HepG2 (cell line): ENCODE measurements at regions not wholly inside any gene's neighbourhood (a gene's known extent, or its start where the extent isn't known, plus 50 kb on each side); places are given as distances from the start of the nearest gene placed in this dataset.

Source experiments
- ATAC-seq: fragments of 200-7000 bp; cut with Tn5 transposase; 3 replicates; pipeline ENCODE4 v1.9.1; 2020; ENCODE audit warnings: mild to moderate bottlenecking, moderate library complexity
- BruUV-seq: library from RNA; stranded (reverse); fragments of 400-500 nt; replicated peaks from 2 replicates; lab custom pipeline; 2021; lab: Mats Ljungman, UMichigan
- CTCF ChIA-PET: fragments of 300-600 bp; formaldehyde crosslinking; extraction: SDS; loops from one replicate; lab custom pipeline; 2021; ENCODE audit warnings: low total read pairs, inconsistent platforms, low intra/inter-chr PET ratio; lab: Yijun Ruan, JAX
- POLR2A ChIA-PET: fragments of 350-600 bp; sonication (Branson Sonifier 250); formaldehyde crosslinking; loops from one replicate; lab custom pipeline; 2020; ENCODE audit warnings: antibody characterized with exemption, inconsistent platforms; lab: Yijun Ruan, JAX
- DNase-seq: peaks from one replicate; pipeline ENCODE4 v3.0.0-alpha.2; 2015; ENCODE audit warnings: low spot score
- FAIRE-seq: peaks from 3 replicates; lab custom pipeline; 2011; peaks lifted over from hg19 to GRCh38; lab: Jason Lieb, UNC
- H2AFZ ChIP-seq: one replicate; pipeline ENCODE4 v1.6.1; 2011; ENCODE audit warnings: low read length, inconsistent platforms
- H3K27ac ChIP-seq: fragments of 300-600 bp; 3 replicates; pipeline ENCODE4 v1.8.0; 2011; ENCODE audit warnings: mixed run types, mild to moderate bottlenecking, mixed read lengths, low read length, inconsistent platforms; ENCODE audit not compliant: insufficient read depth; ENCODE audit errors: extremely low read length
- H3K27me3 ChIP-seq, 2 experiments: fragments of 200-600 bp in 1 of 2; 2 replicates in 1 of 2; 3 replicates in 1 of 2; pipeline versions ENCODE4 v1.6.0 to v1.8.0; 2011; ENCODE audit warnings: low read length in 2 of 2, mild to moderate bottlenecking in 2 of 2, moderate library complexity in 2 of 2, inconsistent platforms in 1 of 2; ENCODE audit not compliant: insufficient read depth in 2 of 2, control insufficient read depth in 1 of 2
- H3K36me3 ChIP-seq, 2 experiments: fragments of 200-600 bp in 1 of 2; replicated peaks in 1 of 2; 2 replicates in 1 of 2; 3 replicates in 1 of 2; pipeline versions ENCODE4 v1.5.1 to v1.8.0; 2011; ENCODE audit warnings: low read length in 2 of 2, inconsistent platforms in 1 of 2; ENCODE audit not compliant: insufficient read depth in 2 of 2, control insufficient read depth in 1 of 2
- H3K4me1 ChIP-seq: 2 replicates; pipeline ENCODE4 v1.5.1; 2012; ENCODE audit warnings: low read length, inconsistent platforms; ENCODE audit not compliant: insufficient read depth
- H3K4me2 ChIP-seq: 2 replicates; pipeline ENCODE4 v1.6.0; 2011; ENCODE audit warnings: low read depth, low read length, inconsistent platforms
- H3K4me3 ChIP-seq, 3 experiments: fragments of 200-600 bp in 1 of 3; sonication (generic), shearing (Covaris generic) in 1 of 3; replicated peaks in 1 of 3; 2 replicates each; pipeline ENCODE4 v1.5.1; 2011 to 2016; ENCODE audit warnings: low read length in 3 of 3, inconsistent platforms in 2 of 3, low read depth in 2 of 3, mild to moderate bottlenecking in 2 of 3, control low read depth in 1 of 3, mixed read lengths in 1 of 3; ENCODE audit not compliant: insufficient read depth in 1 of 3
- H3K79me2 ChIP-seq: one replicate; pipeline ENCODE4 v1.6.1; 2011; ENCODE audit warnings: low read length, inconsistent platforms; ENCODE audit not compliant: insufficient read depth
- H3K9ac ChIP-seq: 2 replicates; pipeline ENCODE4 v1.6.0; 2011; ENCODE audit warnings: mild to moderate bottlenecking, low read depth, low read length, inconsistent platforms; ENCODE audit not compliant: insufficient read depth
- H3K9me3 ChIP-seq: 2 replicates; pipeline ENCODE4 v1.5.1; 2012; ENCODE audit warnings: mild to moderate bottlenecking, low read length
- H4K20me1 ChIP-seq: 2 replicates; pipeline ENCODE4 v1.6.0; 2011; ENCODE audit warnings: inconsistent platforms, mild to moderate bottlenecking, low read length, moderate library complexity; ENCODE audit not compliant: insufficient read depth
- HOXA3 ChIP-seq: sonication (generic); formaldehyde crosslinking; IDR thresholded peaks from 2 replicates; pipeline ENCODE4 v1.5.0; 2020; ENCODE audit warnings: missing genetic modification reagents
- NCOA5 ChIP-seq: sonication (generic); formaldehyde crosslinking; IDR thresholded peaks from 2 replicates; pipeline ENCODE4 v1.4.0; 2020; ENCODE audit warnings: missing genetic modification reagents
- ZFY ChIP-seq: sonication (generic); formaldehyde crosslinking; IDR thresholded peaks from 2 replicates; pipeline ENCODE4 v1.4.0; 2020; ENCODE audit warnings: missing genetic modification reagents
- ZNF350 ChIP-seq: sonication (generic); formaldehyde crosslinking; IDR thresholded peaks from 2 replicates; pipeline ENCODE4 v1.4.0; 2020; ENCODE audit warnings: mild to moderate bottlenecking, low read depth, missing genetic modification reagents, borderline replicate concordance
- ZNF547 ChIP-seq: sonication (generic); formaldehyde crosslinking; IDR thresholded peaks from 2 replicates; pipeline ENCODE4 v1.5.1; 2020; ENCODE audit warnings: mild to moderate bottlenecking, missing genetic modification reagents
- ZNF7 ChIP-seq: IDR thresholded peaks from 2 replicates; pipeline ENCODE4 v1.6.1; 2016; ENCODE audit warnings: missing biosample characterization, missing genetic modification reagents
- WGBS: methylation state at CpG from one replicate; pipeline ENCODE4 v1.1.6; 2017; ENCODE audit warnings: low lambda C conversion rate; 5-methylcytosine and 5-hydroxymethylcytosine counted together
- in situ Hi-C: cut with HindIII; loops from 2 replicates; pipeline ENCODE4 v1.10.0; 2017; ENCODE audit warnings: low pct_unique_long_range_greater_than_20kb; ENCODE audit not compliant: extremely low pct_ligation_motif_present
- intact Hi-C: fragments of 100-400 bp; cut with micrococcal nuclease; formaldehyde crosslinking; loops from one replicate; pipeline ENCODE4 v1.10.0; 2022; ENCODE audit not compliant: unreplicated experiment
- TF ChIP-seq, protein P1 (sequence below): sonication (generic); formaldehyde crosslinking; IDR thresholded peaks from 2 replicates; pipeline ENCODE4 v1.5.0; 2020; ENCODE audit warnings: mild to moderate bottlenecking, missing genetic modification reagents
- TF ChIP-seq, protein P2 (sequence below): sonication (generic); formaldehyde crosslinking; IDR thresholded peaks from 2 replicates; pipeline ENCODE4 v1.4.0; 2020; ENCODE audit warnings: mild to moderate bottlenecking, missing genetic modification reagents, borderline replicate concordance

DNA sequence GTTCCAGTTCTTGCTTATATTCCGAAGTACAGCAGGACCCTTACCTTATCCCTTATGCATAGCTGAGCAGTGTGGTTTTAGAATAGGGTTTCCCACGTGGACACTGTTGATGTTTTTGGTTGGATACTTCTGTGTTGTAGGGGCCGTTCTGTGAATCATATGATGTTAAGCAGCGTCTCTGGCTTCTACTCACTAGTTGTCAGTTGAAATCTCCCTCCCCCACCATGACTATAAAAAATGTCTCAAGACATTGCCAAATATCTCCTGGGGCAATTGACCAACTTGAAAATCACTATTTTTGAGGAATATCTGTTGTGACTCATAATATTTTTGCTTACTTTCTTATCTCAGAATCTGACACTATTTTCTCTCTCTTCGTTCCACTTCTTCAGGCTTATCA is 713.7 kb downstream of the TSN start:
- Histone ChIP-seq H3K4me1 (no peaks in the 10 kb centered on the region), H3K36me3 (no peaks in the 10 kb centered on the region), H3K9ac (no peak overlapping the region), H3K9me3 (no peaks in the 10 kb centered on the region), H3K27me3 (no peaks in the 10 kb centered on the region), H2AFZ (no peak overlapping the region), H3K4me2 (no peak overlapping the region), H3K27ac (no peak overlapping the region), H3K79me2 (no peaks in the 10 kb centered on the region), H3K4me3 (no peak overlapping the region), H4K20me1 (no peaks in the 10 kb centered on the region)
- FAIRE-seq (no peak), DNase-seq (no peak), ATAC-seq (no peak)
- no TSS peak for BruUV-seq
- in situ Hi-C loops, result no loop called here
- TF ChIP-seq ZNF7 (CRISPR knock-in tag), result no peak
- TF ChIP-seq ZNF547, result no peak
- TF ChIP-seq, protein P1, sequence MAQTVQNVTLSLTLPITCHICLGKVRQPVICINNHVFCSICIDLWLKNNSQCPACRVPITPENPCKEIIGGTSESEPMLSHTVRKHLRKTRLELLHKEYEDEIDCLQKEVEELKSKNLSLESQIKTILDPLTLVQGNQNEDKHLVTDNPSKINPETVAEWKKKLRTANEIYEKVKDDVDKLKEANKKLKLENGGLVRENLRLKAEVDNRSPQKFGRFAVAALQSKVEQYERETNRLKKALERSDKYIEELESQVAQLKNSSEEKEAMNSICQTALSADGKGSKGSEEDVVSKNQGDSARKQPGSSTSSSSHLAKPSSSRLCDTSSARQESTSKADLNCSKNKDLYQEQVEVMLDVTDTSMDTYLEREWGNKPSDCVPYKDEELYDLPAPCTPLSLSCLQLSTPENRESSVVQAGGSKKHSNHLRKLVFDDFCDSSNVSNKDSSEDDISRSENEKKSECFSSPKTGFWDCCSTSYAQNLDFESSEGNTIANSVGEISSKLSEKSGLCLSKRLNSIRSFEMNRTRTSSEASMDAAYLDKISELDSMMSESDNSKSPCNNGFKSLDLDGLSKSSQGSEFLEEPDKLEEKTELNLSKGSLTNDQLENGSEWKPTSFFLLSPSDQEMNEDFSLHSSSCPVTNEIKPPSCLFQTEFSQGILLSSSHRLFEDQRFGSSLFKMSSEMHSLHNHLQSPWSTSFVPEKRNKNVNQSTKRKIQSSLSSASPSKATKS (CRISPR knock-in tag), result no peak
- no peak for TF ChIP-seq ZNF350 (CRISPR knock-in tag)
- TF ChIP-seq NCOA5 (CRISPR knock-in tag), result no peak
- TF ChIP-seq, protein P2, sequence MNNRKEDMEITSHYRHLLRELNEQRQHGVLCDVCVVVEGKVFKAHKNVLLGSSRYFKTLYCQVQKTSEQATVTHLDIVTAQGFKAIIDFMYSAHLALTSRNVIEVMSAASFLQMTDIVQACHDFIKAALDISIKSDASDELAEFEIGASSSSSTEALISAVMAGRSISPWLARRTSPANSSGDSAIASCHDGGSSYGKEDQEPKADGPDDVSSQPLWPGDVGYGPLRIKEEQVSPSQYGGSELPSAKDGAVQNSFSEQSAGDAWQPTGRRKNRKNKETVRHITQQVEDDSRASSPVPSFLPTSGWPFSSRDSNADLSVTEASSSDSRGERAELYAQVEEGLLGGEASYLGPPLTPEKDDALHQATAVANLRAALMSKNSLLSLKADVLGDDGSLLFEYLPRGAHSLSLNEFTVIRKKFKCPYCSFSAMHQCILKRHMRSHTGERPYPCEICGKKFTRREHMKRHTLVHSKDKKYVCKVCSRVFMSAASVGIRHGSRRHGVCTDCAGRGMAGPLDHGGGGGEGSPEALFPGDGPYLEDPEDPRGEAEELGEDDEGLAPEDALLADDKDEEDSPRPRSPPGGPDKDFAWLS (CRISPR knock-in tag), result no peak
- no peak for TF ChIP-seq HOXA3 (CRISPR knock-in tag)
- TF ChIP-seq ZFY (CRISPR knock-in tag), result no peak
- intact Hi-C loops, result no loop called here
- POLR2A ChIA-PET, result no interaction called here
- WGBS, result 7% methylated on average over 5 of the region's 5 CpGs
- CTCF ChIA-PET, result no interaction called here
